SU-DHL-6 (cell line): ENCODE measurements at regions not wholly inside any gene's neighbourhood (a gene's known extent, or its start where the extent isn't known, plus 50 kb on each side); places are given as distances from the start of the nearest gene placed in this dataset.

ENCODE experiments used
- H2AFZ ChIP-seq: fragments of 200-600 bp; sonication (generic); 2 replicates; pipeline ENCODE4 v1.6.1; 2014; ENCODE audit warnings: low read depth, mild to moderate bottlenecking, moderate library complexity, mixed read lengths, antibody characterized with exemption, low read length; ENCODE audit not compliant: severe bottlenecking
- H3F3A ChIP-seq: fragments of 200-600 bp; shearing (Covaris generic); 2 replicates; pipeline ENCODE4 v1.6.0; 2016; ENCODE audit warnings: antibody characterized with exemption, mild to moderate bottlenecking; ENCODE audit not compliant: insufficient read depth
- H3K27ac ChIP-seq: fragments of 200-600 bp; sonication (generic); 2 replicates; pipeline ENCODE4 v1.5.1; 2016; ENCODE audit warnings: low read depth, mild to moderate bottlenecking, low read length, moderate library complexity, mixed read lengths
- H3K27me3 ChIP-seq: fragments of 200-600 bp; sonication (generic), shearing (Covaris generic); 2 replicates; pipeline ENCODE4 v1.6.0; 2014; ENCODE audit warnings: mild to moderate bottlenecking, low read length
- H3K36me3 ChIP-seq: fragments of 200-600 bp; sonication (generic); 2 replicates; pipeline ENCODE4 v1.6.1; 2014; ENCODE audit warnings: mild to moderate bottlenecking, low read length, mixed read lengths
- H3K4me2 ChIP-seq: fragments of 300-600, 200-600 bp; shearing (Covaris generic), sonication (generic); 2 replicates; pipeline ENCODE4 v1.6.0; 2014; ENCODE audit warnings: low read length, low read depth, mild to moderate bottlenecking; ENCODE audit not compliant: poor library complexity, severe bottlenecking
- H3K4me3 ChIP-seq: fragments of 200-600 bp; sonication (generic); 2 replicates; pipeline ENCODE4 v1.5.1; 2014; ENCODE audit warnings: antibody characterized with exemption, low read length, mild to moderate bottlenecking, mixed read lengths; ENCODE audit not compliant: insufficient read depth, poor library complexity, severe bottlenecking
- H3K79me2 ChIP-seq: fragments of 200-600 bp; sonication (generic); 2 replicates; pipeline ENCODE4 v1.6.1; 2014; ENCODE audit warnings: mild to moderate bottlenecking, low read length, moderate library complexity; ENCODE audit not compliant: insufficient read depth
- H3K9ac ChIP-seq: fragments of 200-600 bp; sonication (generic); 2 replicates; pipeline ENCODE4 v1.7.0; 2014; ENCODE audit warnings: mild to moderate bottlenecking, low read length
- H3K9me2 ChIP-seq: fragments of 200-600 bp; sonication (generic); replicated peaks from 2 replicates; pipeline ENCODE4 v1.6.1; 2014; ENCODE audit warnings: low read length; ENCODE audit not compliant: insufficient read depth
- H3K9me3 ChIP-seq: fragments of 200-600 bp; sonication (generic); 2 replicates; pipeline ENCODE4 v1.6.1; 2014; ENCODE audit warnings: low read length, mixed read lengths; ENCODE audit not compliant: insufficient read depth
- H4K20me1 ChIP-seq: fragments of 200-600 bp; sonication (generic); 2 replicates; pipeline ENCODE4 v1.6.1; 2014; ENCODE audit warnings: low read depth, mild to moderate bottlenecking, antibody characterized with exemption, low read length, moderate library complexity, mixed read lengths
- CTCF ChIP-seq: fragments of 200-600 bp; sonication (generic); IDR thresholded peaks from one replicate; pipeline ENCODE4 v1.5.1; 2017; ENCODE audit warnings: antibody characterized with exemption, mild to moderate bottlenecking, low read length, moderate library complexity; ENCODE audit not compliant: insufficient read depth, poor library complexity, severe bottlenecking
- EZH2phosphoT487 ChIP-seq: fragments of 200-600 bp; sonication (generic), shearing (Covaris generic); conservative IDR thresholded peaks from 2 replicates; pipeline ENCODE4 v1.6.1; 2018; ENCODE audit warnings: mild to moderate bottlenecking, antibody characterized with exemption, low read length, moderate library complexity, mixed read lengths

GRCh38 chr1:88101041-88101440, 583.0 kb upstream of the PKN2 start:
- Histone ChIP-seq H3K9me2 (no peaks in the 10 kb centered on the region), H3K36me3 (no peaks in the 10 kb centered on the region), H3F3A (no peaks in the 10 kb centered on the region), H4K20me1 (no peaks in the 10 kb centered on the region), H3K4me2 (no peak overlapping the region), H3K27ac (no peak overlapping the region), H3K27me3 (no peaks in the 10 kb centered on the region), H3K4me3 (no peak overlapping the region), H3K9me3 (no peaks in the 10 kb centered on the region), H3K9ac (no peak overlapping the region), H2AFZ (no peak overlapping the region), H3K79me2 (no peaks in the 10 kb centered on the region)
- no peak for TF ChIP-seq EZH2phosphoT487
- TF ChIP-seq CTCF: no peak

DNA sequence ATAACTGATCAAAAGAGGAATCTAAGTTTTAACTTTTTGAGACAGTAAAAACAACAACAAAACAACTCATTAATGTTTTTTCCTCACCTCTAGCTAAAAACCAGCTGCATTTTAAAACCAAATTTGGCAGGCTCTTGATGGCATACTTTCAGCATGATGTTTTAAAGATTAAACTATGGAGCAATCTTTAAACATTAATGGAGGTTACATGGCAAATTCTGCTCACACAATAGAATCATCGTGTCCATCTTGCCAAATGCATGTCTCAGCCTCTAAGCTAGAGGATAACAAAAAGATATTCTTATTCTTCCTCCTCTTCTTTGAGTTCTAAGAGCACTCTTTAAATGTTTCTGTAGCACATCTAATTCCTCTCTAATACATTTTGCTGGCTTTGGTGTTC, 579.8 kb upstream of the PKN2 start:
- H3K9me2 ChIP-seq: no peaks in the 10 kb centered on the region
- no peaks in the 10 kb centered on the region for H3F3A ChIP-seq
- no peaks in the 10 kb centered on the region for H3K36me3 ChIP-seq
- H2AFZ ChIP-seq: no peak overlapping the region
- TF ChIP-seq CTCF: no peak
- TF ChIP-seq EZH2phosphoT487: no peak
- H3K4me3 ChIP-seq: no peak overlapping the region
- no peak overlapping the region for H3K4me2 ChIP-seq
- H3K27ac ChIP-seq: no peak overlapping the region
- no peak overlapping the region for H3K9ac ChIP-seq
- no peaks in the 10 kb centered on the region for H3K27me3 ChIP-seq
- H4K20me1 ChIP-seq: no peaks in the 10 kb centered on the region
- no peaks in the 10 kb centered on the region for H3K9me3 ChIP-seq
- no peaks in the 10 kb centered on the region for H3K79me2 ChIP-seq

- H3K36me3 ChIP-seq: no peaks in the 10 kb centered on the region
- no peak overlapping the region for H3K4me2 ChIP-seq
- no peak overlapping the region for H3K27ac ChIP-seq
- no peak overlapping the region for H2AFZ ChIP-seq
- no peaks in the 10 kb centered on the region for H4K20me1 ChIP-seq
- H3K9ac ChIP-seq: no peak overlapping the region
- H3K9me2 ChIP-seq: no peaks in the 10 kb centered on the region
- TF ChIP-seq CTCF (no peak), EZH2phosphoT487 (no peak)
- no peaks in the 10 kb centered on the region for H3K27me3 ChIP-seq
- H3K79me2 ChIP-seq: no peaks in the 10 kb centered on the region
- H3F3A ChIP-seq: no peaks in the 10 kb centered on the region
- no peaks in the 10 kb centered on the region for H3K9me3 ChIP-seq
- H3K4me3 ChIP-seq: no peak overlapping the region
Observed at GRCh38 chr1:88104886-88105285, 579.2 kb upstream of the PKN2 start.

GRCh38 chr1:88111816-88112215, 572.3 kb upstream of the PKN2 start:
- H3F3A ChIP-seq: no peaks in the 10 kb centered on the region
- H3K79me2 ChIP-seq: no peaks in the 10 kb centered on the region
- H3K27ac ChIP-seq: no peak overlapping the region
- no peak overlapping the region for H3K4me2 ChIP-seq
- H2AFZ ChIP-seq: no peak overlapping the region
- no peaks in the 10 kb centered on the region for H3K36me3 ChIP-seq
- no peaks in the 10 kb centered on the region for H3K9me2 ChIP-seq
- TF ChIP-seq EZH2phosphoT487 (no peak), CTCF (no peak)
- H3K9me3 ChIP-seq: no peaks in the 10 kb centered on the region
- H3K4me3 ChIP-seq: no peak overlapping the region
- no peak overlapping the region for H3K9ac ChIP-seq
- H4K20me1 ChIP-seq: no peaks in the 10 kb centered on the region
- H3K27me3 ChIP-seq: no peaks in the 10 kb centered on the region
